KBM-7 (cell line): ENCODE measurements at regions not wholly inside any gene's neighbourhood (a gene's known extent, or its start where the extent isn't known, plus 50 kb on each side); places are given as distances from the start of the nearest gene placed in this dataset.
A peak's percentile ranks its signal among the peaks of the same experiment; 100 is the strongest.
"Not testable (repeated sequence)": the region's sequence is repeated elsewhere in the genome, so short reads cannot be mapped to it uniquely, and the experiment has no call there.

Experiments
- DNase-seq: peaks from one replicate; pipeline ENCODE4 v3.0.0-alpha.2; 2015
- in situ Hi-C: fragments of 300-500 bp; cut with MboI; formaldehyde crosslinking; loops from 2 replicates; pipeline ENCODE4 v1.14.3; 2020; ENCODE audit warnings: low sequenced_read_pairs, low pct_unique_long_range_greater_than_20kb, mixed read lengths

DNA sequence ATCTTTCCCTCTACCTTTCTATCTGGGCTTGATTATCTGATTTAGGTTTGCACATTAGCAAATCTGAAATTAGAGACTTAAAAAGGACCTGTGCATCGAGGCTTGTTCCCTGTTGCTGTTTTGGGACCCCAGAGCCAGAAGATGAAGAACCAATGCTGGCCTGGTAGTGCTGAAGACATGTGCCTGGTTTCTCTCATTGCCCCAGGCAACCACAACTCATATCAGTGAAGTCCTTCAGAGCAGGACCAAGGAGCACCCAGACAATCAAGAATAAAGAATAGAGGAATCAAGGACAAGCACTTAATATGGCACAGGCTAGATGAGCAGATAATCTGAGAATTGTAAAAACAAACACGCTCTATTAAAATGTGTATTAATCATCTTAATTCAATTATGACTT is 362.7 kb downstream of the DMRTA1 start:
- in situ Hi-C loops: no loop called here
- no peak for DNase-seq

DNA sequence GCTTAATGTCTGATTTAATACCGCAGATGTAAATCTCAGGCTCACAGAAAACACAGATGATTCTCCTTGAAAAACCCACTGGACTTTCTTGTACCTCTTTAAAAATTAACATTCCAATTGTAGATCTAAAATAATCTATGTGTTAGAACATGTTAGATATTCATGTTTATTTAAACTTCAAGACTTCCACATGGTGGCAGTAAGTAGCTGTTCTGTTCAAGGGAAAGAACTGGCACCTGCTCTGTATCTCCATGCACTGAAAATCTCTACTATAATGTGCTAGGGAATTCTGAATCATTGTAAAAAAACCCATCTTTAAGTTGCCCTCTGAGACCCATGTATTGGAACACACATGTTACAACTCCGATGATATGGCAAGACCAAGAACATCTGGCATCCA is 366.9 kb downstream of the DMRTA1 start:
- in situ Hi-C loops: no loop called here

DNA sequence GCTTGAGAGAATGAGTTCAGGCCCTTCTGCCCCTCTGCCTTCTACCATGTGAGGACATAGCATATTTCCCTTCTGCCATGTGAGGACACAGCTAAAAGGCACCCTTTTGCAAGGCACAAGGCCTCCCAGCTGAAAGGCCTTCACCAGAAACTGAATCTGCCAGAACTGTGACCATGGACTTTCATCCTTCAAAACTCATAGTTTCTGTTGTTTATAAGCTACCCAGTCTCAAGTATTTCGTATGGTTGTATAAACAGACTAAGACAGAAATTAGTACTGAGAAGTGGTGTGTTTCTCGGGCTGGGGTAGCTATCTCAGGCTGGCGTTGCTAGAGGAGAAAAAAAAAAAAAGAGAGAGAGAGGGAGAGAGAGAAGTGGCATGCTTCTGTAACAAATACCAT is 368.6 kb downstream of the DMRTA1 start:
- in situ Hi-C loops: no loop called here

More for the DNA sequence above, 366.9 kb downstream of the DMRTA1 start:
- peak; percentile 12 for DNase-seq

DNA sequence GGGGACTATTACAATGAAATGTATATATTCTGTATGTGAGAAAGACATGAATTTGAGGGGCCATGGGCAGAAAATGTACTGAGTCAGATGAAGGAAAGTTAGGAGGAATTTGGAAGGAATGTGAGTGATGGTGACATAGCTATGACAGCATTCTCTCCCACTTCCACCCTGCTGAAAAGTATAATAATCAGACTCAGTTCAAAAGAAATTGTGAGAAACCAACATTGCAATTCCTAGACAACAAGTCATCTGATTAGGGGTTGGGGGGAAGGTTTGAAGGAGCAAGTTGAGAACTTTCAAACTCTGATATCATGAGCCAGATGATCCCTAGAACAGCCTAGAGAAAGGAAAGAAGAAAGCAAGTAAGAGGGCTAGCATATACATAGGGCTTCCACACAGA is 370.6 kb downstream of the DMRTA1 start:
- in situ Hi-C loops: no loop called here
- DNase-seq: no peak

More for the DNA sequence above, 368.6 kb downstream of the DMRTA1 start:
- DNase-seq: no peak

DNA sequence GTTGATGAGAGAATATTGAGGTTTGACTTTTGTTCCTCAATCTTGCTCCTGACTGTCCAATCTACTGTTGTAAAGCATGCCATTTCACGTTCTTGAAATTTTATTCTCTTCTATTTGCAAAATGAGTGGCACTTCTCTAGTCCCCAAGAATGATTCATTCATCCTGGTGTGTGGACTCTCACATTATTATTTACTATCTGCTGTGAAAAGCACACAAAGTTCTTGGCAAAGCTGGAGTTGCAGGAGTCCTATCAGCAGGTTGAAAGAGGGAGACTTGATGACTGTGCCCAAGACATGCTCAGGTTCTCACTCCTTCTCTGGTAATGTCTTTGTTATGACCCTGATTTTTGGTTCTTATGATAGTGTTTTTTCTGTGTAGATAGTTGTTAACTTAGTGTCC is 382.6 kb downstream of the DMRTA1 start:
- in situ Hi-C loops: no loop called here
- DNase-seq: no peak

DNA sequence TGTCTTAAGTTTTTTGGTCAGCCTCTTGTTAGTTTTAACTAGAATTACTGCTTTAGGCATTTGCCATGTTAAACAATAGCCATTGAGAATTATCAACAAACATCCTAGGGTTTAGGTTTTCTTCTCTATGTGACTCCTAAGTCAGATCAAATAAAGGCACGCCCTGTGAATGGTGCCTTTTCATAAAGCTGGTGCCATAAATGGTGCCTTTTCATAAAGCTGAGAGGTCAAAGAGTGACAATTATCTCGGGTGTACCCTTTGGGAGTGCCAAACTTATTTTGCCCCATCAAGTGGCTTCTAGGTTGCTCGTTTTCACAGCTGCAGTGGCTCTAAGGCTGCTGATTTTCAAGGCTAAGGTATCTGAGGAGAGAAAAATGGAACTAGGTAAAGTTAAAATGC is 391.6 kb downstream of the DMRTA1 start:
- no peak for DNase-seq
- in situ Hi-C loops: no loop called here

DNA sequence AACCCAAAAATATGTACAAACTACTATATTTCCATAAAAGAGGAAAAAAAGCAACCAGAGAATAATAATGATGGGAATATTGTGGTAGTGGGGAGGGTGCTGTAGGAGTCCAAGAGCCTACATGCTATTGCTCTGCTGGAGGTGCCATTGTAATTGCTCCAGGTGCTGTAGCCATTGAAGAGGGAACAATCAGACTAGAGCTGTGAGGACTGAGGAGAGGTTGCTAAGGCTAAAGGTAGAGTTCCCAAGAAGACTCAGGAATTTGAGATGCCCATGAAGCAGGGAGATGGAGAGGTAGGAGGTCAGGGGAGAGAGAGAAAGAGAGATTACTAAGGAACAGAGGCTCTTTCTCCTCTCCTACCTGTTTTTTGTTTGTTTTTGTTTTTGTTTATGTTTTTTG is 394.0 kb downstream of the DMRTA1 start:
- DNase-seq: no peak
- in situ Hi-C loops: no loop called here

DNA sequence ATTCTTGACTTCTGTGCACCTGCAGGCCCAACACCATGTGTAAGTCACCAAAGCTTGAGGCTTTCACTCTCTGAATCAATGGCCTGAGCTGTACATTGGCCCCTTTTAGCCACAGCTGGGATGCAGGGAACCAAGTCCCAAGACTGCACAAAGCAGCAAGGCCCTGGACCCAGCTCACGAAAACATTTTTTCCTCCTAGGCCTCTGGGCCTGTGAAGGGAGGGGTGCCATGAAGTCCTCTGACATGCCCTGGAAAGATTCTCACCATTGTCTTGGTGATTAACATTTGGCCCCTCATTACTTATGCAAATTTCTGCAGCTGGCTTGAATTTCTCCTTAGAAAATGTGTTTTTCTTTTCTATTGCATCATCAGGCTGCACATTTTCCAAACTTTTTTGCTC is 398.6 kb downstream of the DMRTA1 start:
- in situ Hi-C loops, DNase-seq: not testable (repeated sequence)

DNA sequence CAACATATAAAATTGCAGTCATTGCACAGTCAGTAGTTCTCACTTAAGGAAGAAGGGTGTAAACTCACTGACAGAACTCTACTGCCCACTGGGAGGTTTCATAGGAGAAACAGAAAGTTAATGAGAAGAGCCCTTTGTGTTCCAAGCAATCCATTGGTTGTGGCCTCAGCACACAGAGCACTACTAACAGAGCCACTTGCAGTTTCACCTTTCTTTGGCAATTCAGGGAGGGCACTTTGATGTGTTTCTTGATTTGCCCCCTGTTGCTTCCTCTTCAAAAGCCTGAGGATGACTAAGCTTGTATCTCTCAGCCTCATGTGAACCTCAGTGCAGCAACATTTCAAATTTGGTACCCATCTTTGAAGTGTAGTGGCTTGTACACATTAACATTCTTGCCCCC is 409.4 kb downstream of the DMRTA1 start:
- in situ Hi-C loops: no loop called here
- DNase-seq: no peak

DNA sequence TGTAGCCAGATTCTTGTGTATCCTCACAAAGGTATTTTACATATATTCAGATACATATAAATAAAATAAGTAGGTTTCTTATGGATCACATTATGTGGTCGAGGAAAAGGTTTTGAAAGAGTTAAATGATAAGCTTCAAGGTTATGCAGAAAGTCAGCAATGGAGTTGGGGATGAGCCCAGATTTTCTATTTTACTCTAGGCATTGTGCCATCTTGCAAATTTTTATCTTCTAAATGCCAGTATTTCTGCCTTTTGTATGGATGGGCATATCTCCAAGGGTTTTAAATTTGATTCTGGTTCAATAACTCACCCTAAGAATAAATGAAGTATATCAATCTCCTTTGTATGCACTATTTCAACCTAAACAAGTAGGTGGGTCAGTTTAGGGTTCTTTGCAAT is 410.7 kb downstream of the DMRTA1 start:
- no peak for DNase-seq
- in situ Hi-C loops: no loop called here

DNA sequence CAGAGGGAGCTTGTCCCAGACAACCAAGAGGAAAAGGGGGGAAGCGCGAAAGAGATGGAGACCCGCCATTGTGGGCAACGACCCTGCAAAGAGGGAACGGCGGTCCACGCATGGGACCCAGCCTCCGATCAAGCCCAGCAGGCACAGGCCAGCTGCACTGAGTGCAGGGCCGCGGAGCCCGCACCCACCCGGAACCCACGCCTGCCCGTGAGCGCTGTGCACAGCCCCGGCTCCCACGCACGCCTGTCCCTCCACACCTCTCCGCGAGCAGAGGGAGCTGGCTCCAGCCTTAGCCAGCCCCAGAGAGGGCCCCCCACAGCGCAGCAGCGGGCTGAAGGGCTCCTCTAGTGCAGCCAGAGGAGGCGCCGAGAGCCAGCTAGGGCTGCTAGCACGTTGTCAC is 416.5 kb downstream of the DMRTA1 start:
- no peak for DNase-seq

DNA sequence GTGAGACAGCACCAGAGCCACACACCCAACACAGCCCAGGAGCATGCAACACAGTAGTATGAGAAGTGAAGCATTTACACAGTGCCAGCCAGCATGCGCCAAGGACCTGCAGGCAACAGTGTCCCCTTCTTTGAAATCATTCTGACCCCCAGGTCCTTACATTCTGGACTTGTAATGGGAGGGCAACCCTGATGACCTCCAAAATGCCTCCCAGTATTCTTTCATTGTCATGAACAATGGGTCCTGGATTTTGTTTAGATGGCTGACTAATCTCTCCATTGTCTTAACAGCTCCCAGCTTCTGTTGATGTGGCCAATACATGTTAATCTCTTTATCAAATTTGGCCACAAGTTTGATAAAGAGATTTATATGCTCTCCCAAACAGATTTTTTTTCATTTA is 417.1 kb downstream of the DMRTA1 start:
- DNase-seq: no peak
- in situ Hi-C loops: no loop called here

More for the DNA sequence above, 416.5 kb downstream of the DMRTA1 start:
- in situ Hi-C loops: no loop called here

DNA sequence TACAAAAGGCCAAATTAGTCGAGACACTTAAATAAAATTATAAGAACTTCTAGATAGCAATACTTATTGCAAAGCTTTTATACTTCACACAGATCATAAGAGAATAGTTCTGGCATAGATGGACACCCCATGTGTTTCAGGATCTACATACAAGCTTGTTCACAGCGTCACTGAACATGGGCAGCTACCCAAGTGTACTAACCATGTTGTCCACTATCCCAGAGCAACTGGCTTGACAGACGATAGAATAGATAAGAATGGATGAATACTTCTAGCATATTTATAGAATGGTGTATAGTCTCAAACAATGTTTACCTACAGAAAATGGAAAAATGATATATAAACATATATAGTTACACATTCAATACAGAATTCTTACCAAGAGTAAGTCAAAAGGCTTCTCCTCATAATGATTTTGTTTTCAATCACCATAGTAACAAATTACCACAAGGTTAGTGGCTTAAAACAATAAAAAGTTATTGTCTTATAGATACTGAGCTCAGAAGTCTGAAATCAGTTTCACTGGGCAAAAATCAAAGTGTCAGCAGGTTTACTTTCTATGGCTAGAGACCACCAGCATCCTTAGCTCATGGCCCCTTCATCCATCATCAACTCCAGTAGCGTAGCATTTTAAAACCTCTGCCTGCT is 446.7 kb downstream of the DMRTA1 start:
- in situ Hi-C loops: no loop called here
- DNase-seq: no peak

DNA sequence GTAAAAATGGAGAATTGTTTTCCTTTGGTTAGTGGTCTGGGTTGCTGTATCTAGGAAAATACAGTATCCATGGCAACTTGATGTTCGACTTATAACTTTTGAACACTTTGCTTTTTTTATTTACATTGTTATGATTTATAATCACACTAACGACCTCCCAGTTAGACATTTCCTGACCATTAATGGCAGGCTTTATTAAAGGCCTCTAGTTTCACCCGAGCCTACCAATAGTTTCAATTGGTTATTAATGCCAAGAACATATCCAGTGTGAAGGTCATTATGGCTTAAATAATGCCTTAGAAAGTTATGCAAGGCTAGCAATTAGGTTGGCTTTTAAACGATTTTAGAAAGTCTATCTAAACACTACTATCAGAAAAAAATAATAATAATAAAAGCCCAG is 452.0 kb downstream of the DMRTA1 start:
- in situ Hi-C loops: no loop called here
- DNase-seq: no peak

DNA sequence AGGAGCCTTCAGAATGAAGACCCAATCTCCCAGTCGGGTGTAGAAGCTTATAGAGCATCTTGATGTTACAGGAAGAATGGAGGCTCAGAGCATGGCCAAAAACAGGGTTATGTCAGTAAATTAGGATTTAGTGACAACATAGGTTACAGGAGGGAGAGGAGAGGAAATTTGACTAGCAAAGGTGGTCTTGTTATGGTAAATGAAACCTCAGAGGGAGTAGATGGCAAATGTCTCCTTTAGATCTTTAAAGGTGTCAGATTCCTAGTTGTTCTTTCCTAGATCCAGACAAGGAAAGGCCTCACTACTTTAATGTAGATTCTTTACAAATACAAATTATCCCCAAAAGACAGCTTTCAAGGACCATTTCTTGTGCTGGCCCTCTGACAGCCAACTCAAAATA is 465.0 kb downstream of the DMRTA1 start:
- no peak for DNase-seq
- in situ Hi-C loops: no loop called here

DNA sequence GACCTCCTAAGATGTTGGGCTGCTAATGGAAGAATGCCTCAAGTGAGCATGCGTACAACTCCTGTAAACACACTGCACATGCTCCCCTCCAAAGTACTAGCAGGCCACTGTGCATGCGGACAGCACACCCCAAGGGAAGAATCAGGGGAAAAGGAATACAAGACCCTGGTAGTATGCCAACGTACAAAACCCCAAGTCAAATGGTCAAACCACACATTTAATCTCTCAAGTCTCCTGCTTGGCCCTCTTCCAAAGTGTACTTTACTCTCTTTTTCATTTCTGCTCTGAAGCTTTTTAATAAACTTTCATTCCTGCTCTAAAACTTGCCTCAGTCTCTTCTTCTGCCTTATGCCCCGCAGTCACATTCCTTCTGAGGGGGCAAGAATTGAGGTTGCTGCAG is 466.4 kb downstream of the DMRTA1 start:
- no peak for DNase-seq
- in situ Hi-C loops: no loop called here

DNA sequence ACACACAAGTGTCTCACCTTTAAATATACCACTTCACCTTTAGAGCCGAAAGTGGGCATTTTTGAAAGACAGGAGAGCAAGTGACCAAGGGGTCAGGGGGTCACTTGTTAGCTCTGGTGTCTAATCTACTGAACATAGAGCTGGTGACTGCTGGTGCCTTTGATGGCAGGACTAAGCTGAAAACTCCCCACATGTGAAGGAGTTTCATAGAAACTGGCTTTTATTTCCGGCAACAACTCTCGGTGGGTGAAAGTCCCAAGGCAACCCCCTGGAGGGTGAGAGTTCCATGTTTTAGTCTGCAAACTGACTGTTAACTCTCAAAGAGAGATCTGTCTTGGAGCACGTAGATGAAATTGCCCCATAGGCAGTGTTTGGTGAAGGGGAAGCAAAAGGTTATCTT is 466.9 kb downstream of the DMRTA1 start:
- in situ Hi-C loops: no loop called here
- DNase-seq: no peak

DNA sequence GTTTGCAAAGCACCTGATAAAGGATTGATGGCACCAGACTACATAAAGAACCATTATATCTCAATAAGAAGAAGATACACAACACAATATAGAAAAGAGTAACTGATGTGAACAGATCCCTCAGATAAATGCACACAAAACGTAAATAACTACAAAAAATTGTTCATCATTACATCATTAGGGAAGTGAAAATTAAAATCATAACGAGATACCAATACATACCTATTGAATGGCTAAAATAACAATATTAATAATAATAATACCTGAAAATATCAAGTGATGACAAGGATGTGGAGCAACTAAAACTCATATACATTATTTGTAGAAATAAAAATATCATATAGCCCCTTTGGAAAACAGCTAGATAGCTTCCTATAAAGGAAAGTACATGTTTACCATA is 469.5 kb downstream of the DMRTA1 start:
- in situ Hi-C loops: no loop called here
- DNase-seq: no peak

DNA sequence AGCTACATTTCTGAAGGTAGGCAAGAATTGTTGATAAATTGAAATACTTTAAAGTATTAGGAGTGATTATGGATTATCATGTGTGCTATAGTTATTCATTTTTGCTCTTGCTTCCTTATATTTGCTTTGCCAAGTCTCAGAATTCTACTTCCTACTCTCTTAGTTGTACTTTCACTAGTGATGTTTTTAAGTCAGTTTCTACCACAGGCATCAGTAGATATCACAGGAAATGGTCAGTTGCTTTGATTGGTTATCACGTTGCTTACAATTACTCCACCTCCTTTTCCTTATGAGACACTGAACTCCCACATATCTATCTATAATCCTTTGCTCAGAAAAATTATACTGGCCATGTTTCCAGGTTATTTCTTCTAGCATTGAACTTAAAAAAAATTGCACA is 472.8 kb downstream of the DMRTA1 start:
- in situ Hi-C loops: no loop called here
- DNase-seq: no peak

DNA sequence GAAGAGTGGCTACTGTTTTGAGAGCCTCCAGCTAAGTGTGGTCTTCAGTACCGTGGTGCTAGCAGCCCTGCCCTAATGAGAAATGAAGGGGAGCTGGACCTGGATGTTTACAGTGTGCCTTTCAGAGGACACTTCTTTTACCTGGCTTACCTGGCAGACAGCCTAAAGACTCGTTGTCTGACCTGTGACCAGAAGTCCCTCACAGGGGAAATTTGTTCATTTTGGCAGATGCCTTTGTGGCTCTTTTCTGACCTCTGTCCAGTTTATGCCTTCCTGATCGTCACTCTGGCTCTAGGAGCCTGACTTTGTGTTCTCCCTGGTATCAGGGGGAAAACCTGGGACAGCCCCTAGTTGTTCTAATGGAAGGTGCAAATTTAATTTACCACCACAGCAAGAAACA is 475.1 kb downstream of the DMRTA1 start:
- no peak for DNase-seq
- in situ Hi-C loops: no loop called here

DNA sequence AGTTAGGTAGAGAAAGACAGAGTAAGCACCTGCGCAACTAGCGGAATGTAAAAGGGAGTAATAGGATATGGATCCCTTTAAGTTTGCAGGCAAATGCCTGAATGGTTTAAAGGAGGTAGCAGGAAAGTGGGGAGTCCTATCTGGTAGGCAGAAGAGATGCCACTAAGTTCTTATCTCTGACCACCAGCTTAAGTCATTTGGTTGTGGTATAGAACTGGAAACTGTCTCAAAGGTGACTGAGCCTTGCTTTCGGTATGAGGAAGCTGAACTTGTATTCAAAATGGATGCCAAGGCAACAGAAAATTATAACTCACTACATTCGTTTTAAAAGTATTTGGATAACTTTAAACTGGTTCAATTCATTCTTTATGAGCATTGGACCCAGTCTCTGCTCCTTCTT is 475.6 kb downstream of the DMRTA1 start:
- no peak for DNase-seq
- in situ Hi-C loops: no loop called here

DNA sequence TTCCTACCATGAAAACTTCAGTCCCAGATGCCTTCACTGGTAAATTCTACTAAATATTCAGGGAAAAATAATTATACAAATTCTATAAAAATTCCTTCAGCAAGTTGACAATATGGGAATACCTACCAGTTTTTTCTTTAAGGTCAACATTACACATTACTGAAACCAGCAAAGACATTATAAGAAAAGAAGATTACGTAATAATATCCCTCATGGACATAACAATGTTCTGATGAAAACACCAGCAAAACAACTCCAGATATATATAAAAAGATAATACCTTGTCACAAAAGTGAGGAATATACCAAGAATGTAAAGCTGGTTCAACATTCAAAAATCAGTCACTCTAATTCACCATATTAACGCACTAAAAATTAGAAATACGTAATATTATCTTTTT is 507.9 kb downstream of the DMRTA1 start:
- DNase-seq: no peak
- in situ Hi-C loops: no loop called here
